CD4-positive, alpha-beta T cell treated with Interleukin-4 for 4 hours (primary cell): ENCODE measurements at regions not wholly inside any gene's neighbourhood (a gene's known extent, or its start where the extent isn't known, plus 50 kb on each side); places are given as distances from the start of the nearest gene placed in this dataset.
"Not testable (repeated sequence)": the region's sequence is repeated elsewhere in the genome, so short reads cannot be mapped to it uniquely, and the experiment has no call there.

Experiments used
- DNase-seq: peaks from one replicate; pipeline ENCODE4 v3.0.0-alpha.2; 2020

GRCh38 chr2:19644763-19645162, 257.0 kb downstream of the TTC32 start:
- no peak for DNase-seq

- DNase-seq, result no peak
Measured at GRCh38 chr2:19643117-19643518, 258.7 kb downstream of the TTC32 start.

- DNase-seq, result no peak
Measured at GRCh38 chr2:19642501-19642900, 259.3 kb downstream of the TTC32 start.

- no peak for DNase-seq
Measured at GRCh38 chr2:19635951-19636510, 265.8 kb downstream of the TTC32 start.

- no peak for DNase-seq
Measured at GRCh38 chr2:19632403-19632991, 269.3 kb downstream of the TTC32 start.

GRCh38 chr2:19631871-19632270, 269.9 kb downstream of the TTC32 start:
- DNase-seq, result no peak

GRCh38 chr2:19630921-19631320, 270.9 kb downstream of the TTC32 start:
- no peak for DNase-seq

GRCh38 chr2:19627359-19627758, 268.9 kb upstream of the OSR1 start:
- no peak for DNase-seq

- no peak for DNase-seq
Measured at GRCh38 chr2:19623488-19623887, 265.1 kb upstream of the OSR1 start.

- DNase-seq, result no peak
Measured at GRCh38 chr2:19617257-19617848, 258.9 kb upstream of the OSR1 start.

GRCh38 chr2:19615402-19615801, 257.0 kb upstream of the OSR1 start:
- not testable (repeated sequence) for DNase-seq

- DNase-seq, result no peak
Measured at GRCh38 chr2:19614066-19614465, 255.6 kb upstream of the OSR1 start.

- no peak for DNase-seq
Measured at GRCh38 chr2:19611491-19612332, 253.3 kb upstream of the OSR1 start.

GRCh38 chr2:19609266-19609665, 250.8 kb upstream of the OSR1 start:
- DNase-seq, result no peak

GRCh38 chr2:19607931-19608771, 249.7 kb upstream of the OSR1 start:
- no peak for DNase-seq

GRCh38 chr2:19607400-19607799, 249.0 kb upstream of the OSR1 start:
- no peak for DNase-seq

GRCh38 chr2:19600982-19601381, 242.6 kb upstream of the OSR1 start:
- DNase-seq, result no peak

- no peak for DNase-seq
Measured at GRCh38 chr2:19600506-19600905, 242.1 kb upstream of the OSR1 start.

- no peak for DNase-seq
Measured at GRCh38 chr2:19598971-19599370, 240.5 kb upstream of the OSR1 start.

- DNase-seq, result no peak
Measured at GRCh38 chr2:19592197-19592596, 233.8 kb upstream of the OSR1 start.

GRCh38 chr2:19589791-19590190, 231.4 kb upstream of the OSR1 start:
- DNase-seq, result no peak

- no peak for DNase-seq
Measured at GRCh38 chr2:19580830-19581229, 222.4 kb upstream of the OSR1 start.

- no peak for DNase-seq
Measured at GRCh38 chr2:19580264-19580663, 221.8 kb upstream of the OSR1 start.
